ENCODE measurements at regions not wholly inside any gene's neighbourhood (a gene's known extent, or its start where the extent isn't known, plus 50 kb on each side); places are given as distances from the start of the nearest gene placed in this dataset.

DNA sequence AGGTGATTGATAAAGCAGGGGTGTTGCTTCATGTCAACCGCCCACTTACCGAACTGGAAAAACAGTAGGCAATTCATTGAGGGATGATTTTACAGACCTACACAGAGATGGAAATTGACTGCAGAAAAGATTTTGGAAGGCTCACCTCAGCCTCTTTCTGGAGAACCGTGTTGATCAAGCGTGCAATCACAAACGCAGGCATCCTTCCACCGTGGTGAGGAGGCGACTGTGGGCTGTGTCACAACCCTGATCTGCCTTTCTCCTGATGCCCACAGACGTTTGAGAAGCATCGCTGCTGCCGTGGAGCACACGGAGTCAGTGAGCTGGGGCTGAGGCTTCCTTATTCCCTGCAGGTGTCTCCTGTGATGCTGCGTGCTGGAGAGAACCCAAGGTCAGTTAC is 132.0 kb downstream of the TMEM18 start:
- no peak for TF ChIP-seq CTCF (IDR thresholded peaks at IDR 0.05)
- H3K36me3 ChIP-seq (ENCODE audit: insufficient read depth in 1 of 2, low read depth in 1 of 2): no peaks in the 10 kb centered on the region
- no peaks in the 10 kb centered on the region for H3K4me1 ChIP-seq
- ATAC-seq (no peak), DNase-seq (no peak)
- intact Hi-C loops (cut with DNase I): no loop called here
- 83 to 88% (median 84%) methylated on average over 12 of the region's 12 CpGs for WGBS, 3 donors
- H3K27ac ChIP-seq: no peak overlapping the region
- H3K9me3 ChIP-seq: no peaks in the 10 kb centered on the region
- H3K4me3 ChIP-seq: no peak overlapping the region
- peaks cover 0 to 3% (median 3%) of the 10 kb centered on the region in 3 donors for H3K27me3 ChIP-seq (ENCODE audit: insufficient read depth in 3 of 3, low read length in 2 of 3)

DNA sequence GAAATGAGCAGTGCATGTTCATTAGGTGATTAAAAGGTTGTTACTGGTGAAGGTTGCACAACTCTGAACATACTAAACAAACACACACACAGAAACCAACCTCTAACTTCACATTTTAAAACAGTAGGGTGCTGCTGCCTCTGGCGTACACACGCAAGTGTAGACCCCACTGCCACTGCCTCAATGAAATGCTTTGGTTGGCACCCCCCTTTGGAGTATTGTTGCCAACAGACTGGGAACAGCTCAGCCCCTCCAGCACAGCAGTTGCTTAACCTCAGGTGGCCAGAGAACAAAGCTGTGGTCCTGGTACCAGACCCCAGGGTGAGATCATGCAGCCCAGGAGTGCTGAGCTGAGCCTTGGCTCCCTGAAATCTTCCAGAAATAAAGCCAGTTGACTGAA is 138.6 kb downstream of the TMEM18 start:
- no peak for ATAC-seq
- intact Hi-C loops (cut with DNase I): no loop called here
- no peaks in the 10 kb centered on the region for H3K36me3 ChIP-seq (ENCODE audit: insufficient read depth in 1 of 2, low read depth in 1 of 2)
- no peaks in the 10 kb centered on the region for H3K27me3 ChIP-seq (ENCODE audit: insufficient read depth in 3 of 3, low read length in 2 of 3)
- no peak for DNase-seq
- peaks cover 9% of the 10 kb centered on the region for H3K9me3 ChIP-seq
- no peak overlapping the region for H3K4me3 ChIP-seq
- H3K27ac ChIP-seq: no peak overlapping the region
- TF ChIP-seq CTCF (IDR thresholded peaks at IDR 0.05): no peak
- no peaks in the 10 kb centered on the region for H3K4me1 ChIP-seq
- WGBS, 3 donors: 93 to 96% (median 94%) methylated on average over 2 of the region's 2 CpGs

DNA sequence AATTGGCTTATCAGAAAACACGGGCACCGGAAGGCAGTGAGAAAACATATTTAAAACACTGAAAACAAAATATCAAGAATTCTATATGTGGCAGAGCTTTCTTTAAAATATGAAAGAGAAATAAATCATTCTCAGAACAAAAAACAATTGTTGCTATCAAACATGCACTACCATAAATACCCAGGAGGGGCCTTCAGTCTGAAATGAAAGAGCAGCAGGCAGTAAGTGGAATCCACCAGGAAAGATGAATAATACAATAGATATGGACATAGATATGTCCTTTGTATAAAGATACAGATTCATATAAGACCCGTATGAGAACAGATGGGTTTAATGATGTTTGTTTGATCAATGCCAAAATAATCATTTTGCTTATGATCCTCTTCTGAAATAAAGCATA is 142.0 kb downstream of the TMEM18 start:
- WGBS, 3 donors: 62 to 93% (median 80%) methylated on average over 3 of the region's 3 CpGs
- H3K4me1 ChIP-seq: no peaks in the 10 kb centered on the region
- intact Hi-C loops (cut with DNase I): no loop called here
- DNase-seq (no peak), ATAC-seq (no peak)
- H3K27ac ChIP-seq: no peak overlapping the region
- H3K36me3 ChIP-seq (ENCODE audit: insufficient read depth in 1 of 2, low read depth in 1 of 2): no peaks in the 10 kb centered on the region
- TF ChIP-seq CTCF (IDR thresholded peaks at IDR 0.05): no peak
- no peak overlapping the region for H3K4me3 ChIP-seq
- peaks cover 13% of the 10 kb centered on the region for H3K9me3 ChIP-seq
- no peaks in the 10 kb centered on the region for H3K27me3 ChIP-seq (ENCODE audit: insufficient read depth in 3 of 3, low read length in 2 of 3)

DNA sequence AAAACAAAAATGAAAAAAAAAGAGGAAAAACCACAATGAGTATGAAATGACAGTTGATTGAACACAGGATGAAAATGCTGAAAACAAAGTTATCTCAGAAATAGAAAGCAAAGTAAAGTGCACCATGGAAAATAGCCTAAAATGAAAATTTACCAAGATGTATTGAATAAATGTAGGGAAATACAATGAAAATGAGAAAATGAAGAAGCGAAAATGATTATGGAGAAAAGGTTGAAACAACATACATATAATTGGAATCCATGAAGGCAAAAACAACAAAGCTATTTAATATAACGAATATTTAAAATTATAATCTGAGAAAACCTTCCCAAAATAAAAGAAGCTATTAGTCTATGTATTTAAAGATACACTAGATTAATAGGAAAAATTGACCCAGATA is 147.4 kb downstream of the TMEM18 start:
- intact Hi-C loops (cut with DNase I): no loop called here
- DNase-seq: no peak
- H3K9me3 ChIP-seq: peaks cover 12% of the 10 kb centered on the region

More for the DNA sequence above, 147.4 kb downstream of the TMEM18 start:
- Histone ChIP-seq H3K36me3 (ENCODE audit: insufficient read depth in 1 of 2, low read depth in 1 of 2) (no peaks in the 10 kb centered on the region), H3K4me1 (no peaks in the 10 kb centered on the region), H3K4me3 (no peak overlapping the region), H3K27me3 (ENCODE audit: insufficient read depth in 3 of 3, low read length in 2 of 3) (no peaks in the 10 kb centered on the region), H3K27ac (no peak overlapping the region)
- TF ChIP-seq CTCF (IDR thresholded peaks at IDR 0.05): no peak
- no peak for ATAC-seq
- WGBS, 3 donors: 81 to 82% (median 81%) methylated on average over 2 of the region's 2 CpGs
